Epithelial cell of prostate (primary cell): ENCODE measurements at regions not wholly inside any gene's neighbourhood (a gene's known extent, or its start where the extent isn't known, plus 50 kb on each side); places are given as distances from the start of the nearest gene placed in this dataset.
"Not testable (repeated sequence)": the region's sequence is repeated elsewhere in the genome, so short reads cannot be mapped to it uniquely, and the experiment has no call there.

Experiments
- DNase-seq: peaks from one replicate; pipeline ENCODE4 v3.0.0-alpha.2; 2011; ENCODE audit warnings: low read depth, low spot score
- H3K27ac ChIP-seq: fragments of 450-650 bp; 2 replicates; pipeline ENCODE4 v1.5.1; 2017; ENCODE audit warnings: mild to moderate bottlenecking

GRCh38 chr22:48486134-48486532 lies 1341.5 kb downstream of the BRD1 start:
- DNase-seq: no peak
- no peak overlapping the region for H3K27ac ChIP-seq

GRCh38 chr22:48485149-48486133 lies 1342.2 kb downstream of the BRD1 start:
- no peak for DNase-seq
- no peak overlapping the region for H3K27ac ChIP-seq

GRCh38 chr22:48483764-48484528 lies 1343.7 kb downstream of the BRD1 start:
- DNase-seq: no peak
- no peak overlapping the region for H3K27ac ChIP-seq

- H3K27ac ChIP-seq: no peak overlapping the region
- DNase-seq: no peak
Measured at GRCh38 chr22:48482771-48483170, 1344.9 kb downstream of the BRD1 start.

- not testable (repeated sequence) for H3K27ac ChIP-seq, DNase-seq
Measured at GRCh38 chr22:48482198-48482597, 1345.5 kb downstream of the BRD1 start.

- DNase-seq: no peak
- H3K27ac ChIP-seq: no peak overlapping the region
Measured at GRCh38 chr22:48481748-48482147, 1345.9 kb downstream of the BRD1 start.

- no peak overlapping the region for H3K27ac ChIP-seq
- no peak for DNase-seq
Measured at GRCh38 chr22:48478529-48479265, 1349.0 kb downstream of the BRD1 start.

- H3K27ac ChIP-seq: no peak overlapping the region
Measured at GRCh38 chr22:48478124-48478523, 1349.5 kb downstream of the BRD1 start.

GRCh38 chr22:48477031-48477721 lies 1350.5 kb downstream of the BRD1 start:
- no peak for DNase-seq
- H3K27ac ChIP-seq: no peak overlapping the region

More at GRCh38 chr22:48478124-48478523, 1349.5 kb downstream of the BRD1 start:
- DNase-seq: no peak

GRCh38 chr22:48476577-48476976 lies 1351.1 kb downstream of the BRD1 start:
- no peak overlapping the region for H3K27ac ChIP-seq
- DNase-seq: no peak

GRCh38 chr22:48475661-48476345 lies 1351.9 kb downstream of the BRD1 start:
- no peak for DNase-seq
- H3K27ac ChIP-seq: no peak overlapping the region

GRCh38 chr22:48474881-48475280 lies 1352.8 kb downstream of the BRD1 start:
- no peak for DNase-seq
- H3K27ac ChIP-seq: no peak overlapping the region

GRCh38 chr22:48473202-48473601 lies 1354.5 kb downstream of the BRD1 start:
- H3K27ac ChIP-seq: no peak overlapping the region
- DNase-seq: no peak

GRCh38 chr22:48464246-48464645 lies 1363.4 kb downstream of the BRD1 start:
- H3K27ac ChIP-seq: no peak overlapping the region
- DNase-seq: no peak

- no peak overlapping the region for H3K27ac ChIP-seq
- DNase-seq: no peak
Measured at GRCh38 chr22:48459859-48460823, 1367.5 kb downstream of the BRD1 start.

- no peak for DNase-seq
- H3K27ac ChIP-seq: no peak overlapping the region
Measured at GRCh38 chr22:48459259-48459658, 1368.4 kb downstream of the BRD1 start.

GRCh38 chr22:48456449-48456848 lies 1371.2 kb downstream of the BRD1 start:
- H3K27ac ChIP-seq: no peak overlapping the region
- no peak for DNase-seq
